ENCODE measurements at regions not wholly inside any gene's neighbourhood (a gene's known extent, or its start where the extent isn't known, plus 50 kb on each side); places are given as distances from the start of the nearest gene placed in this dataset.

DNA sequence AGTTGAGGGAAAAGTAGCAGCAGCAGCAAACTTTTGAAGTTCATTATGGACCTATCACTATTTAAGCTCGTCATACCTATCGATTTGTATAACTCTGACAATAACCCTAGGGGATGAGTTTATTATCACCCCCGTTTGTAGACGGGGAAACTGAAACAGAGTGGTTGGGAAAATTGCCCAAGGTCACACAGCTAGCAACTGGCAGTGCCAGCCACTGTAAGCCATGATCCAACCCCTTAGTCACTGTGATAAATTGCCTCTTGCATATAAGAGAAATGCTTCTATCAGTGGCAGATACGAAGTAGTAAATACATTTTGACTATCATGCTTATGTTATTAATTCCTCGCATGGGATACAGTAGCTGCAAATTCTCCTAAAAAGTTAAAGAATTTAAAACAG lies 73.3 kb upstream of the ATP10B start:
- TF ChIP-seq CTCF (IDR thresholded peaks at IDR 0.05) (no peak), POLR2A (IDR thresholded peaks at IDR 0.05) (no peak)
